COLO829 (cell line): ENCODE measurements at regions not wholly inside any gene's neighbourhood (a gene's known extent, or its start where the extent isn't known, plus 50 kb on each side); places are given as distances from the start of the nearest gene placed in this dataset.
A peak's percentile ranks its signal among the peaks of the same experiment; 100 is the strongest.
"Not testable (repeated sequence)": the region's sequence is repeated elsewhere in the genome, so short reads cannot be mapped to it uniquely, and the experiment has no call there.

Experiments
- DNase-seq: peaks from one replicate; pipeline ENCODE4 v3.0.0; 2012; ENCODE audit warnings: low spot score

DNA sequence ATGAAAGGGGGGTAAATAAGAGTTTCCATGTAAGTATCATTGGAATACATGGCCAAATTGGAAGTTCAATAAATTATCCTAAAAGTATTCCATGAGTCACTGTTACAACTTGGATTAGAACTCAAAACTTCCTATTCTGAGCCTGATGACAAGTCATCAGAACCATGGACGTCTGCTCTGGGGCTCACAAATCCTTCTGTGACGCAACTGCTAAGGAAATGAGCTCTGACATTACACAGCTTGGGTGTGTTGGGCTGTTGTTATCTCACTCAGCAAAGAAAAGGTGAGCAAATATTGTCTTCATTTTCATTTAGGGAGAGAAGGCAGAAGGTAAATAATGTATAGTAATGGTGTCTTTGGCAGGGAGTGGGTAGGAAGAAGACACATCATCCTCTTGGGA is 214.8 kb upstream of the ADO start:
- no peak for DNase-seq

GRCh38 chr10:62590306-62590705 is 214.2 kb upstream of the ADO start:
- no peak for DNase-seq

DNA sequence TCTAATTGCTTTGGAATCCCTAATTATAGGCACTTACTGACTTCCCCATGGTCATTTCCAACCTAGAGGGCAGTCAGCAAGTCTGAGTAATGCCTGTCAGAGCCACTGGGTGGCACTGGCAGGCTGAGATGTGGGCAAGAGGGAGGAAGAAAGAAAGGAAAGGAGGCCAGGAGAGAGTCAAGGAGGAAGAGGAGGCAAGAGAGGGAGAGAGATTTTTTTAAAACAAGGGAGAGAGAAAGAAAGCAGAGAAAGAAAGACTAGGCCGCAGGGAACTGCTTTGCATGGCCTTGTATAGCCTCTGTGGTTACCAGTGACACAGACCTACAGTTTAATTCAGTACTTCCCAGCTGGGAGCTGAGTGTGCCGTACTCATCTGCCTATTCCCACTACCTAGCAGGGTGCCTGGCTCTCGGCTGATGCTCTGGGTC is 210.4 kb upstream of the ADO start:
- DNase-seq = peak; percentile 42

- DNase-seq = no peak
Observed at GRCh38 chr10:62597226-62597625, 207.3 kb upstream of the ADO start.

- DNase-seq = no peak
Observed at GRCh38 chr10:62599161-62599560, 205.4 kb upstream of the ADO start.

GRCh38 chr10:62606551-62606950 is 198.0 kb upstream of the ADO start:
- DNase-seq = not testable (repeated sequence)

DNA sequence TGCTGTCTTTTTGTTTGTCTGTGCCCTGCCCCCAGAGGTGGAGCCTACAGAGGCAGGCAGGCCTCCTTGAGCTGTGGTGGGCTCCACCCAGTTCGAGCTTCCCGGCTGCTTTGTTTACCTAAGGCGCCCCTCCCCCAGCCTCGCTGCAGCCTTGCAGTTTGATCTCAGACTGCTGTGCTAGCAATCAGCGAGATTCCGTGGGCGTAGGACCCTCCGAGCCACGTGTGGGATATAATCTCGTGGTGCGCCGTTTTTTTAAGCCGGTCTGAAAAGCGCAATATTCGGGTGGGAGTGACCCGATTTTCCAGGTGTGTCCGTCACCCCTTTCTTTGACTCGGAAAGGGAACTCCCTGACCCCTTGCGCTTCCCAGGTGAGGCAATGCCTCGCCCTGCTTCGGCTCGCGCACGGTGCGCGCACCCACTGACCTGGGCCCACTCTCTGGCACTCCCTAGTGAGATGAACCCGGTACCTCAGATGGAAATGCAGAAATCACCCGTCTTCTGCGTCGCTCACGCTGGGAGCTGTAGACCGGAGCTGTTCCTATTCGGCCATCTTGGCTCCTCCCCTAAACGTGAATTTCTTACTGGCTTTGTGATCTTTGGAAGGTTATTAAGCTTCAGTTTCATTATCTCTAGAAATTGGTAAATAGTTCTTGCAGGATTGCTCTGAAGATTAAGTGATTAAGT is 196.2 kb upstream of the ADO start:
- DNase-seq = not testable (repeated sequence)

GRCh38 chr10:62610649-62611229 is 193.8 kb upstream of the ADO start:
- peak; percentile 28 for DNase-seq

DNA sequence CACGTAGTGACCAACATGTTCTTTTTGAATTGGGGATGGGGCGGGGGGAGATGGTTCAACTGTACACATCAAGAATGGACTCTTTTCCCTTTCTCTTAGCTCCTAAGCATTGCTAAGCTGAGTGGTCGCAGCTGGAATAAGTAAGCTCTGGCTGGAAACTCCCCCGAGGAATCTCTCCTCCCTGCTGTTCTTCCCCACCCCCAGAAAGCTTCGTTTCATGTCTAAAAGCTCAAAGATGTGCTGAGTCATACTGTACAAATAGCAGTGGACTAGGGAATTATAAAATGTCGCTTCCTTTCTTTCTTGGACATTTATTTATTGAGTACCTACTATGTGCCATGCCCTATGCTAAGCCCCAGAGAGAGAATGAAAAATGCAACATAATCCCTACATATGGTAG is 191.1 kb upstream of the ADO start:
- no peak for DNase-seq

DNA sequence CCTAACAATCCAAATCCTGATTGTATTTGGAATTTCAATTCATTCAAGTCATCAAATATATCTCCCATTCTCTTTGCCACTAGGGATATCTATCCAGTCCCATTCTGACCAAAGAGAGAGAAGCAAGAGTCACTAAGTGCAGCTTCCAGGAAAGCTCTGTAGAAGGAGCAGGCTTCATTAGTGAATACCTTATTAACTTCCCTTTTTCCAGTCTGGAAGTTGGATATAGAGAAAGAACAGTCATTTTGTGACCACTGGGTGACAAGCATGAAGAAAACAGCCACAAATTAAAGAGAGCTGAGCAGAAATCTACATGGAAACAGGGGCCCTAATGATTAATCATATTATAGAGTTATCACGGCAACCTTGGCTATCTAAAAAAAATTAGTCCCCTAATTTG is 190.7 kb upstream of the ADO start:
- DNase-seq = no peak

GRCh38 chr10:62614389-62615157 is 189.9 kb upstream of the ADO start:
- no peak for DNase-seq

DNA sequence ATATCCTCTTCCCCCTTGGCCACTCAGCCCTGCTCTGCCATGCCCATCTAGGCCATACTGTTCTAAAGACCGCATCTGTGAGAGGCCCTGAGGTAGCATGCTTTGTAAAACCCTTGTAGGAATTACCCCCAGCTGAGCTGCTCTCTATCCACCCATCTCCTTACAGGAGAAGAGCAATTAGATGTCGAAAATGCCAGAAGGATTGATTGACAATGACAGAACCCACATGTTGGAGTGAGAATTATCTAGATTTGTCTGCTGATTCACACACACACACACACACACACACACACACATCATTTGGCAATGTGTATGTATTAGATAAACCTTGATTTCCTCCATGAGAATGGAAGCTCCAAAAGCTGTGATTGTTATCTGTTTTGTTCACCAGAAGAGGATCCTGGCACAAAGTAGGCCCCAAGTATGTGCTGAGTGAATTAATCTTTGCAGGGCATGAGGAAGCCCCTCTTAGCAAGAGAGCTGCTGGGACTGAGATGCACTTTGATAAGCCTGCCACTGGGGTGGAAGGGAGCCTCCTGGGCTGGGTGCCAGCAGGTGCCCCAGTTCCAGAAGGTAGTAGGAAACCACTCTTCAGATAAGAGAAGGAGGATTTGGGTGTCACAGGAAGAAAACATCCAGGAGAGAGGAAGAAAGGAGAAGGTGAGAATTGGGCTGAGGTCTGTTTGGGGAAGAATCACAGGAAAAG is 187.5 kb upstream of the ADO start:
- no peak for DNase-seq

GRCh38 chr10:62617652-62618051 is 186.9 kb upstream of the ADO start:
- DNase-seq = no peak

GRCh38 chr10:62618054-62618453 is 186.5 kb upstream of the ADO start:
- DNase-seq = no peak

DNA sequence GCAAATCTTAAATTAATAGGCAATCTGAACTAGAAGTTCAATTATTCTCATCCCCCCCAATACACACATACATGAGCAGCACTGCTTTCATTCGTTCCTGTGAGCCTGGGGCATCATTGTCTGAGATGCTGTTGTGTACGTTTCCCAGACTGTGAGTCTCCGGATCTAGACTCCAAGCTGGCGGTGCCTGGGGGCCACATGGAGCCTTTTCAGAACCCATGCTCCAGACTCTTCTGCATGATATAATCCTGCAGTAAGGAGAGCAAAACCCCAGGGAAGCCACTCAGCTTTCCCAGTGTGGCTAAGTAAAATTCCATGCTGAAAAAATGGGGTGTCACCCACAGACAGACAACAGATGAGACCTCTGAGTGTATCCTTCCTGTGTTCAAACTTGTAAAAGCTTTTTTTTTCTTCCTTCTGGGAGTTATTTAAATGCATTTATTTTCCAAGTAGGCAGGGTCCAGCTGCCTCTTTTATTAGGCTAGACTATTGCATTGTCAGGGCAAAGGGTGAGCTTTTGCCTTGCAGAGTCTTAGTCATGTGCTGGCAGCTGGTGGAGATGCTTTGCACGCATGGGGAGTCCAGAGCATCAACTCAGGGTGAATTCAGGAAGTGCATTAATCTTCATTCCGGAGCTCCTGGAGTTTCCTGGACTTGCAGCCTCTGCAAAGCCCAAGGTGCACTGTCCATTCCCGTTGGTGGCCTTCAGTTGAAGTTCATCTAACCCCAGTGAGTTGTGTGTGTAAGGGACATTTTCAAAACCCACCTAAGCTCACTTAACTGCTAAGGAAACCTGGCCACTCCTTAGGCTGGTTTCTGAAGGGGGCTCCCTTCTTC is 185.7 kb upstream of the ADO start:
- DNase-seq = no peak

DNA sequence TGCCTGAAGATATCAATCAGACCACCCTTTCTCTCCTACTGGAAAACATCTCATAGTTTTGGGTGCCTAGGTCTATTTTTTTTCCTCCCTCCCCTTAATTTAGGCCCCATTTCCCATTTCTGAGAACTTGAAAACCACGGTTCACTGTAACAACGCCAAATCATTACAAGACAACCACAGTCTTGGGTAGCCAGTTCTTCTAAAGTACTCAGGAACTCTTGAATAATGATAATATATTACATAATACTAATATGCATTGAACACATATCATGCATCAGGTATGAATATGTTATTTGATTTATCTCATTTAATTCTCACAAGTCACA is 185.1 kb upstream of the ADO start:
- no peak for DNase-seq

GRCh38 chr10:62620491-62620890 is 184.0 kb upstream of the ADO start:
- DNase-seq = no peak

GRCh38 chr10:62623223-62623622 is 181.3 kb upstream of the ADO start:
- no peak for DNase-seq

DNA sequence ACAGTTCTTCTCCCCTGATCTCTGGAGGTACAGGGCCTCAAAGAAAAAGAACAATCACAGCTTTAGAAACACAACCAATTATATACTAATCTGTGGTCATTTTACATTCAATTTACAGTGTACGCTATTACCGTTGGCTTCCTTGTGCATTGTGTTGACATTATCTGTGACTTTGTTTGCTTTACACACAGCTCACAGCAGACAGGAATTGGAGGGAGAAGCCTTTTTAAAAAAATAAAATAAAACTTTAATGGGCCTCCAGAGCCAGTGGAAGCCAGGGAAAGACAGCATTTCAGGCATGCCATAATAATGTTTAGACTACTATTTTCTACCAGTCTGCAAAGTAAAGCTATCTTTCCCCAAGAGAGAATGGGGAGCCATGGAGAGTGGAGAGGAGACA is 179.0 kb upstream of the ADO start:
- DNase-seq = no peak

DNA sequence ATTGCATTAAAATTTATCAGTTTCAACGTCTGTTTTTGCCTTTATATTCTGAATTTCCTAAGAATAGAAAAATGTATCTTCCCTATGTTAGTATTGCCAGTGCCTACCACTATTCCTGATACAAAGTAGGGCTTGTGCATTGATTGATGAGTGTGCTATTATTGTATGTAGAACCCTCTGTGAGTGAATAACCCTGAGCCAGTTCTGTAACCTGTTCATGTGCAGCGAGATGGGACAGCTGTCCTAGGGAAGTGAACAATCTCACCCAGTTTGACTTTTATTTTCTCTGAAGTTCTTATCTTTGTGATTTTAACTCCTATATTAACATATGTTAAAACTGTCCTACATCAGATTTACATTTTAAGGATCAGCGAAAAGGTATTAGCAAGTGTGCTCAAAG is 178.4 kb upstream of the ADO start:
- DNase-seq = no peak

GRCh38 chr10:62626817-62627216 is 177.7 kb upstream of the ADO start:
- no peak for DNase-seq

DNA sequence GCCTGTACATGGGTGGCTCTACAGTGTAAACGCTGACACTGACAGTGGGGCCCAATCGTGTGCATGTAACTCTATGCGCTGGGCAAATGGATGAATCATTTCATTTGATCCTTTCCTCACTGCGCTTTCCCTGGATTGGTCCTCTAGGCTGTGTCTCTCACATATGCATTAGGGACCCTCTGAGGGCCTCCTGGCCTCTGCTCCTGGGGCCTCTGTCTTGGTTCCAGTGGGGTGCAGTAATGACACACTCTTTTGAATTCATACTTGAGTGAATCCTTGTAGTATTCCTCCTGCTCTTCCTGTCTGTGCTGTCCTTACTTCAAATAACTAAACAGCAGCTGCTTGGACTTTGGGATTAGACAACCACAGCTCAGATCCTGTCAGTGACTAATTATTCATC is 176.5 kb upstream of the ADO start:
- DNase-seq = no peak
